ENCODE measurements at regions not wholly inside any gene's neighbourhood (a gene's known extent, or its start where the extent isn't known, plus 50 kb on each side); places are given as distances from the start of the nearest gene placed in this dataset.

- Mint-ChIP-seq H3K4me1 (ENCODE audit: low read depth) (peaks cover 3% of the 10 kb centered on the region), H3K9me3 (ENCODE audit: low read depth) (no peaks in the 10 kb centered on the region)
- TF ChIP-seq, protein P1, sequence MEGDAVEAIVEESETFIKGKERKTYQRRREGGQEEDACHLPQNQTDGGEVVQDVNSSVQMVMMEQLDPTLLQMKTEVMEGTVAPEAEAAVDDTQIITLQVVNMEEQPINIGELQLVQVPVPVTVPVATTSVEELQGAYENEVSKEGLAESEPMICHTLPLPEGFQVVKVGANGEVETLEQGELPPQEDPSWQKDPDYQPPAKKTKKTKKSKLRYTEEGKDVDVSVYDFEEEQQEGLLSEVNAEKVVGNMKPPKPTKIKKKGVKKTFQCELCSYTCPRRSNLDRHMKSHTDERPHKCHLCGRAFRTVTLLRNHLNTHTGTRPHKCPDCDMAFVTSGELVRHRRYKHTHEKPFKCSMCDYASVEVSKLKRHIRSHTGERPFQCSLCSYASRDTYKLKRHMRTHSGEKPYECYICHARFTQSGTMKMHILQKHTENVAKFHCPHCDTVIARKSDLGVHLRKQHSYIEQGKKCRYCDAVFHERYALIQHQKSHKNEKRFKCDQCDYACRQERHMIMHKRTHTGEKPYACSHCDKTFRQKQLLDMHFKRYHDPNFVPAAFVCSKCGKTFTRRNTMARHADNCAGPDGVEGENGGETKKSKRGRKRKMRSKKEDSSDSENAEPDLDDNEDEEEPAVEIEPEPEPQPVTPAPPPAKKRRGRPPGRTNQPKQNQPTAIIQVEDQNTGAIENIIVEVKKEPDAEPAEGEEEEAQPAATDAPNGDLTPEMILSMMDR (IDR thresholded peaks at IDR 0.05; ENCODE audit: unreplicated experiment) = no peak
Measured at GRCh38 chr4:98744372-98745150, 86.2 kb upstream of the TSPAN5 start.

DNA sequence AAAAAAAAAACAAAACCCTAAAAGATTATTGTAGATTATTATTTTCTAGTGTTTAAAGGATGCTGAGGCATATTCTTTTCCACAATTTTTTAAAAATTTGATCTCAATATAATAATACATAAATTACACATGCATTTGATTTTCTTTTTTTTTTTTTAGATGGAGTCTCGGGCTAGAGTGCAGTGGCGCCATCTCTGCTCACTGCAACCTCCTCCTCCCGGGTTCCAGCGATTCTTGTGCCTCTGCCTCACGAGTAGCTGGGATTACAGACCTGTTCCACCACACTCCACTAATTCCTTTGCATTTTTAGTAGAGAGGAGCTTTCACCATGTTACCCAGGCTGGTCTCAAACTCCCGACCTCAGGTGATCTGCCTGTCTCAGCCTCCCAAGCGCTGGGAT is 83.5 kb upstream of the TSPAN5 start:
- no peak for DNase-seq (ENCODE audit: low spot score, unreplicated experiment)
- TF ChIP-seq, protein P1 (IDR thresholded peaks at IDR 0.05; ENCODE audit: unreplicated experiment) = no peak
- no peak overlapping the region for H3K27ac Mint-ChIP-seq
- no peaks in the 10 kb centered on the region for H3K4me1 Mint-ChIP-seq (ENCODE audit: low read depth)
- H3K36me3 Mint-ChIP-seq (ENCODE audit: insufficient read depth) = peaks cover 2% of the 10 kb centered on the region
- H3K9me3 Mint-ChIP-seq (ENCODE audit: low read depth) = peaks cover 12% of the 10 kb centered on the region
- no peak overlapping the region for H3K4me3 Mint-ChIP-seq (ENCODE audit: low read depth)
- no peaks in the 10 kb centered on the region for H3K27me3 Mint-ChIP-seq

More at GRCh38 chr4:98744372-98745150, 86.2 kb upstream of the TSPAN5 start:
- Mint-ChIP-seq H3K36me3 (ENCODE audit: insufficient read depth) (no peaks in the 10 kb centered on the region), H3K27ac (no peak overlapping the region), H3K4me3 (ENCODE audit: low read depth) (no peak overlapping the region), H3K27me3 (no peaks in the 10 kb centered on the region)
- DNase-seq (ENCODE audit: low spot score, unreplicated experiment) = no peak

DNA sequence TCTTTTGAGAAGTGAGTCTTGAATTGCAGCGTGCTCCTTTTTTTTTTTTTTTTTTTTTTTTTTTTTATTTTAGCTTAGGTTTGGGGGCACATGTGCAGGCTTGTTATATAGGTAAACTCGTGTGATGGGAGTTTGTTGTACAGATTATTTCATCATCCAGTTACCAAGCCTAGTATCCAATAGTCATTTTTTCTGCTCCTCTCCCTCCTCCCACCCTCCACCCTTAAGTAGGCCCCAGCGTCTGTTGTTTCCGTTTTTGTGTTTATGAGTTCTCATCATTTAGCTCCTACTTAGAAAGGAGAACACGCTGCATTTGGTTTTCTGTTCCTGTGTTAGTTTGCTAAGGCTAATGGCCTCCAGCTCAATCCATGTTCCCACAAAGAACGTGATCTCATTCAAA is 81.3 kb upstream of the TSPAN5 start:
- Mint-ChIP-seq H3K27ac (no peak overlapping the region), H3K36me3 (ENCODE audit: insufficient read depth) (peaks cover 2% of the 10 kb centered on the region), H3K9me3 (ENCODE audit: low read depth) (peaks cover 12% of the 10 kb centered on the region), H3K4me1 (ENCODE audit: low read depth) (no peaks in the 10 kb centered on the region), H3K4me3 (ENCODE audit: low read depth) (no peak overlapping the region), H3K27me3 (no peaks in the 10 kb centered on the region)
- DNase-seq (ENCODE audit: low spot score, unreplicated experiment) = no peak
- TF ChIP-seq, protein P1 (IDR thresholded peaks at IDR 0.05; ENCODE audit: unreplicated experiment) = no peak

DNA sequence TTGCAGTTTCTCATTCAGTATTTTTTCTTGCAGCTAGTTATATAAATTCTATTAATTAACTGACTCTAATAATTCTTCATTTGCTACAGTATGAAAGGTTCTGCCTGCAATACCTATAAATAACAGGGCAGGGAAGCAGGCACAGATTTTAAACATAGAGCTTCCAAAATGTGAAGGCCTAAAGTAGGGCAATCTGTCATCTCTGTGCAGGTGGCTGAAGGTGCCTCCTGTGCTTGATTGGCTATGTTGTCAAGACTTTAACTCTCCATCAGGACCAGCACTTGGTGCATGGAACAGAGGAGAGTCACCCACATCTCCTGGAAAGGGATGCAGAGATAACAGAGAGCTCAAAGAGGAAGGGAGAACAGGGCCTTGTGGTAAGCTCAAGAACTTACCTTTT is 75.2 kb upstream of the TSPAN5 start:
- Mint-ChIP-seq H3K27me3 (no peaks in the 10 kb centered on the region), H3K4me3 (ENCODE audit: low read depth) (no peak overlapping the region), H3K9me3 (ENCODE audit: low read depth) (peaks cover 12% of the 10 kb centered on the region), H3K36me3 (ENCODE audit: insufficient read depth) (peaks cover 2% of the 10 kb centered on the region), H3K27ac (no peak overlapping the region), H3K4me1 (ENCODE audit: low read depth) (no peaks in the 10 kb centered on the region)
- TF ChIP-seq, protein P1 (IDR thresholded peaks at IDR 0.05; ENCODE audit: unreplicated experiment) = no peak
- no peak for DNase-seq (ENCODE audit: low spot score, unreplicated experiment)

GRCh38 chr4:98728871-98729270 is 70.5 kb upstream of the TSPAN5 start:
- peaks cover 13% of the 10 kb centered on the region for H3K9me3 Mint-ChIP-seq (ENCODE audit: low read depth)

More at GRCh38 chr4:98728871-98729270, 70.5 kb upstream of the TSPAN5 start:
- H3K27me3 Mint-ChIP-seq = no peaks in the 10 kb centered on the region
- no peak overlapping the region for H3K27ac Mint-ChIP-seq
- TF ChIP-seq, protein P1 (IDR thresholded peaks at IDR 0.05; ENCODE audit: unreplicated experiment) = no peak
- H3K4me3 Mint-ChIP-seq (ENCODE audit: low read depth) = no peak overlapping the region
- no peak for DNase-seq (ENCODE audit: low spot score, unreplicated experiment)
- H3K36me3 Mint-ChIP-seq (ENCODE audit: insufficient read depth) = no peaks in the 10 kb centered on the region
- H3K4me1 Mint-ChIP-seq (ENCODE audit: low read depth) = no peaks in the 10 kb centered on the region
